ENCODE measurements at regions not wholly inside any gene's neighbourhood (a gene's known extent, or its start where the extent isn't known, plus 50 kb on each side); places are given as distances from the start of the nearest gene placed in this dataset.

- ATAC-seq (ENCODE audit: low FRiP score in 2 of 2), result no peak
Observed at GRCh38 chr9:13532407-13532806, 252.9 kb upstream of the MPDZ start.

GRCh38 chr9:13529321-13530104 lies 250.0 kb upstream of the MPDZ start:
- Histone ChIP-seq H3K27me3 (no peaks in the 10 kb centered on the region), H3K36me3 (no peaks in the 10 kb centered on the region), H3K4me3 (no peak overlapping the region), H3K4me1 (peaks cover 0 to 3% (median 0%) of the 10 kb centered on the region in 4 donors), H3K27ac (no peak overlapping the region), H3K9me3 (no peaks in the 10 kb centered on the region)
- no peak for TF ChIP-seq EP300 (IDR thresholded peaks at IDR 0.05)
- no peak for TF ChIP-seq CTCF (IDR thresholded peaks at IDR 0.05)
- TF ChIP-seq POLR2A (IDR thresholded peaks at IDR 0.05), result no peak
- TF ChIP-seq POLR2AphosphoS5 (IDR thresholded peaks at IDR 0.05), result no peak
- ATAC-seq (ENCODE audit: low FRiP score in 2 of 2), result no peak
- no peak for DNase-seq
- 72 to 73% methylated on average over 6 of the region's 6 CpGs for WGBS, 2 donors

More at GRCh38 chr9:13532407-13532806, 252.9 kb upstream of the MPDZ start:
- no peak for TF ChIP-seq CTCF (IDR thresholded peaks at IDR 0.05)
- 36 to 37% methylated on average over 2 of the region's 2 CpGs for WGBS, 2 donors
- H3K4me3 ChIP-seq, result no peak overlapping the region
- DNase-seq, result no peak
- H3K27me3 ChIP-seq, result no peaks in the 10 kb centered on the region
- H3K9me3 ChIP-seq, result no peaks in the 10 kb centered on the region
- H3K4me1 ChIP-seq, result peaks cover 0 to 3% (median 0%) of the 10 kb centered on the region in 4 donors
- H3K27ac ChIP-seq, result no peak overlapping the region
- H3K36me3 ChIP-seq, result no peaks in the 10 kb centered on the region

GRCh38 chr9:13524245-13524644 lies 244.8 kb upstream of the MPDZ start:
- WGBS, 2 donors, result 88 to 95% methylated on average over 9 of the region's 9 CpGs
- Histone ChIP-seq H3K4me3 (no peak overlapping the region), H3K36me3 (no peaks in the 10 kb centered on the region), H3K4me1 (no peaks in the 10 kb centered on the region), H3K9me3 (no peaks in the 10 kb centered on the region), H3K27ac (no peak overlapping the region), H3K27me3 (no peaks in the 10 kb centered on the region)
- no peak for DNase-seq
- ATAC-seq (ENCODE audit: low FRiP score in 2 of 2), result no peak
- TF ChIP-seq CTCF (IDR thresholded peaks at IDR 0.05) (no peak), POLR2AphosphoS5 (IDR thresholded peaks at IDR 0.05) (no peak), POLR2A (IDR thresholded peaks at IDR 0.05) (no peak), EP300 (IDR thresholded peaks at IDR 0.05) (no peak)

- Histone ChIP-seq H3K9me3 (no peaks in the 10 kb centered on the region), H3K4me1 (no peaks in the 10 kb centered on the region), H3K27me3 (no peaks in the 10 kb centered on the region), H3K27ac (no peak overlapping the region), H3K36me3 (no peaks in the 10 kb centered on the region), H3K4me3 (no peak overlapping the region)
- 82 to 92% methylated on average over 2 of the region's 2 CpGs for WGBS, 2 donors
- no peak for DNase-seq
- TF ChIP-seq EP300 (IDR thresholded peaks at IDR 0.05) (no peak), CTCF (IDR thresholded peaks at IDR 0.05) (no peak), POLR2AphosphoS5 (IDR thresholded peaks at IDR 0.05) (no peak), POLR2A (IDR thresholded peaks at IDR 0.05) (no peak)
- peak in 1 of 2 donors; percentile 44 for ATAC-seq (ENCODE audit: low FRiP score in 2 of 2)
Observed at GRCh38 chr9:13520069-13520468, 240.6 kb upstream of the MPDZ start.
